OCI-LY3 (cell line): ENCODE measurements at regions not wholly inside any gene's neighbourhood (a gene's known extent, or its start where the extent isn't known, plus 50 kb on each side); places are given as distances from the start of the nearest gene placed in this dataset.

Source experiments
- H2AFZ ChIP-seq: fragments of 200-600, 300-600 bp; shearing (Covaris generic); 2 replicates; pipeline ENCODE4 v1.6.0; 2014; ENCODE audit warnings: antibody characterized with exemption, low read depth, low read length
- H3K27ac ChIP-seq: fragments of 200-600, 300-600 bp; sonication (generic); 2 replicates; pipeline ENCODE4 v1.5.1; 2014; ENCODE audit warnings: mild to moderate bottlenecking, low read length, moderate library complexity, mixed read lengths
- H3K27me3 ChIP-seq: fragments of 200-600, 300-600 bp; sonication (generic); 2 replicates; pipeline ENCODE4 v1.6.1; 2014; ENCODE audit warnings: low read depth, low read length, mixed read lengths
- H3K36me3 ChIP-seq: fragments of 200-600, 300-600 bp; sonication (generic); replicated peaks from 2 replicates; pipeline ENCODE3; 2014; ENCODE audit warnings: low read depth, low read length, mixed read lengths
- H3K4me1 ChIP-seq: fragments of 300-600, 200-600 bp; sonication (generic); 2 replicates; pipeline ENCODE4 v1.6.1; 2014; ENCODE audit warnings: low read length, mixed read lengths
- H3K4me2 ChIP-seq: fragments of 200-600, 300-600 bp; sonication (generic); 2 replicates; pipeline ENCODE4 v1.6.1; 2014; ENCODE audit warnings: low read length, mixed read lengths
- H3K4me3 ChIP-seq: fragments of 300-600, 200-600 bp; sonication (generic); 2 replicates; pipeline ENCODE4 v1.5.1; 2014; ENCODE audit warnings: antibody characterized with exemption, mild to moderate bottlenecking, low read length, moderate library complexity
- H3K79me2 ChIP-seq: fragments of 300-600, 200-600 bp; shearing (Covaris generic); 2 replicates; pipeline ENCODE4 v1.6.1; 2014; ENCODE audit warnings: mild to moderate bottlenecking, low read length, mixed read lengths
- H3K9ac ChIP-seq: fragments of 300-600, 200-600 bp; shearing (Covaris generic); 2 replicates; pipeline ENCODE4 v1.6.0; 2014; ENCODE audit warnings: mild to moderate bottlenecking, low read length, moderate library complexity
- H3K9me3 ChIP-seq: fragments of 200-600, 300-600 bp; shearing (Covaris generic); 2 replicates; pipeline ENCODE4 v1.6.1; 2014; ENCODE audit warnings: low read length, mixed read lengths; ENCODE audit not compliant: insufficient read depth
- H4K20me1 ChIP-seq: fragments of 200-600, 300-600 bp; sonication (generic); 2 replicates; pipeline ENCODE4 v1.6.1; 2016; ENCODE audit warnings: low read length, mixed read lengths; ENCODE audit not compliant: insufficient read depth
- EZH2phosphoT487 ChIP-seq: fragments of 200-600 bp; shearing (Covaris generic); IDR thresholded peaks from 2 replicates; pipeline ENCODE4 v1.6.1; 2018; ENCODE audit warnings: antibody characterized with exemption, mixed run types, low read depth
- TF ChIP-seq, protein P1 (sequence below): fragments of 200-600, 300-600 bp; sonication (generic); IDR thresholded peaks from 2 replicates; pipeline ENCODE4 v1.5.1; 2014; ENCODE audit warnings: antibody characterized with exemption, low read length, low read depth

DNA sequence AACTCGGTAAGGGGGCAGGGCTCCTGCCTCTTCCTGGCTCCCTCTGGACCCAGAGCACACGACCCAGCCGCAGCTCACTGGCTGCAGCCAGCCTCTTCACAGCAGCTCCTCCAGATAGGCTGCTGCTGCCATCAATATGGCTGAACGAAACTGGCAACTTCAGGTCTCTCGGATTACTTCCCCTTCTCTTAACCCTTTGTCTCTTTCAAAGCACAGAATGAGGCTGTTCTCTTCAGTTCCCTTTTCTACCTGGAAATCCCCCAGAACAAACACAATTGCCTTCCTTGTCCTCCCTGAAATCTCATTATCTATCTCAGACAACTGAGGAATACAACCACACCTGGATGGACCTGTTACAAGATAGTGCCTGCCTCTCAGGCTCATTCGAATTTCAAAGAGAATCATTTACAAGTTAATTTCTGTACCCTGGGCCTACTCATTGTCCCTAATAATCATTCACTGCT lies 193.4 kb upstream of the MBL2 start:
- H3K4me2 ChIP-seq, result peak overlapping the region; percentile 73
- H3K4me1 ChIP-seq, result peaks cover 29% of the 10 kb centered on the region
- no peaks in the 10 kb centered on the region for H3K27me3 ChIP-seq
- H3K79me2 ChIP-seq, result no peaks in the 10 kb centered on the region
- H2AFZ ChIP-seq, result no peak overlapping the region; the same call in 1 of the 2 replicates
- peaks cover 8% of the 10 kb centered on the region for H3K36me3 ChIP-seq
- peak overlapping the region; percentile 73 for H3K27ac ChIP-seq
- no peak for TF ChIP-seq EZH2phosphoT487
- TF ChIP-seq, protein P1, sequence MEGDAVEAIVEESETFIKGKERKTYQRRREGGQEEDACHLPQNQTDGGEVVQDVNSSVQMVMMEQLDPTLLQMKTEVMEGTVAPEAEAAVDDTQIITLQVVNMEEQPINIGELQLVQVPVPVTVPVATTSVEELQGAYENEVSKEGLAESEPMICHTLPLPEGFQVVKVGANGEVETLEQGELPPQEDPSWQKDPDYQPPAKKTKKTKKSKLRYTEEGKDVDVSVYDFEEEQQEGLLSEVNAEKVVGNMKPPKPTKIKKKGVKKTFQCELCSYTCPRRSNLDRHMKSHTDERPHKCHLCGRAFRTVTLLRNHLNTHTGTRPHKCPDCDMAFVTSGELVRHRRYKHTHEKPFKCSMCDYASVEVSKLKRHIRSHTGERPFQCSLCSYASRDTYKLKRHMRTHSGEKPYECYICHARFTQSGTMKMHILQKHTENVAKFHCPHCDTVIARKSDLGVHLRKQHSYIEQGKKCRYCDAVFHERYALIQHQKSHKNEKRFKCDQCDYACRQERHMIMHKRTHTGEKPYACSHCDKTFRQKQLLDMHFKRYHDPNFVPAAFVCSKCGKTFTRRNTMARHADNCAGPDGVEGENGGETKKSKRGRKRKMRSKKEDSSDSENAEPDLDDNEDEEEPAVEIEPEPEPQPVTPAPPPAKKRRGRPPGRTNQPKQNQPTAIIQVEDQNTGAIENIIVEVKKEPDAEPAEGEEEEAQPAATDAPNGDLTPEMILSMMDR, result no peak
- H3K9ac ChIP-seq, result peak overlapping the region; percentile 53; the same call in 1 of the 2 replicates
- H4K20me1 ChIP-seq, result no peaks in the 10 kb centered on the region
- H3K4me3 ChIP-seq, result peak overlapping the region; percentile 56
- H3K9me3 ChIP-seq, result no peaks in the 10 kb centered on the region

DNA sequence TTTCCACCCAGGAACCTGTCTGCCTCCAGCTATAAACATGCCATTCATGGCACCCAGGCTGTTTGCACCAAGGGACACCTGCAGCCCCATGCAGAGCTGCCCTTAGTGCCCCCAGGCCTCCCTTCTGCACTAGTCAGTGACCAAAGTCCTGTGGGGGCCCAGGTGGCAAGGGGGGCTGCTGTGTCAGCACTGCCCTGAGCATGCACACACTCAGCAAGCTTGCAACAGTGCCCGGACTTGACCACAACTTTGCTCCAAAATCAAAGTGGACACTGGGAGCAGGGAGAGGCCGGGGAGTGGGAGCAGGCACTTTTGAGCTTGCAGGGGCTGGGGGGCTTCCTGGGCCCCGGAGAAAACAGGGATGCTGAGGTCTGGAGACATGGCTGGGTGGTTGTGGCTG lies 192.9 kb upstream of the MBL2 start:
- H3K4me2 ChIP-seq, result peak overlapping the region; percentile 73
- peak overlapping the region; percentile 40; the same call in 1 of the 2 replicates for H3K9ac ChIP-seq
- no peaks in the 10 kb centered on the region for H4K20me1 ChIP-seq
- peaks cover 29% of the 10 kb centered on the region for H3K4me1 ChIP-seq
- H3K4me3 ChIP-seq, result peak overlapping the region; percentile 41; the same call in 1 of the 2 replicates
- peak overlapping the region; percentile 73 for H3K27ac ChIP-seq
- H3K79me2 ChIP-seq, result no peaks in the 10 kb centered on the region
- H3K27me3 ChIP-seq, result no peaks in the 10 kb centered on the region
- no peak for TF ChIP-seq EZH2phosphoT487
- TF ChIP-seq, protein P1, result no peak
- no peak overlapping the region; the same call in 1 of the 2 replicates for H2AFZ ChIP-seq
- no peaks in the 10 kb centered on the region for H3K9me3 ChIP-seq
- H3K36me3 ChIP-seq, result peaks cover 8% of the 10 kb centered on the region

GRCh38 chr10:52961323-52961722 lies 188.7 kb upstream of the MBL2 start:
- no peaks in the 10 kb centered on the region for H3K27me3 ChIP-seq
- no peak overlapping the region for H3K4me2 ChIP-seq
- H3K9me3 ChIP-seq, result no peaks in the 10 kb centered on the region
- H3K79me2 ChIP-seq, result no peaks in the 10 kb centered on the region
- H3K27ac ChIP-seq, result no peak overlapping the region
- H3K4me3 ChIP-seq, result no peak overlapping the region
- peak overlapping the region; percentile 34; the same call in 1 of the 2 replicates for H2AFZ ChIP-seq
- H3K4me1 ChIP-seq, result peaks cover 13% of the 10 kb centered on the region
- no peaks in the 10 kb centered on the region for H4K20me1 ChIP-seq
- no peaks in the 10 kb centered on the region for H3K36me3 ChIP-seq
- no peak overlapping the region for H3K9ac ChIP-seq
- no peak for TF ChIP-seq EZH2phosphoT487
- TF ChIP-seq, protein P1, result no peak

- H3K79me2 ChIP-seq, result no peaks in the 10 kb centered on the region
- no peak overlapping the region for H3K27ac ChIP-seq
- no peaks in the 10 kb centered on the region for H3K4me1 ChIP-seq
- no peaks in the 10 kb centered on the region for H3K36me3 ChIP-seq
- H3K4me2 ChIP-seq, result no peak overlapping the region
- TF ChIP-seq, protein P1, result no peak
- TF ChIP-seq EZH2phosphoT487, result no peak
- H3K4me3 ChIP-seq, result no peak overlapping the region
- H2AFZ ChIP-seq, result no peak overlapping the region
- no peaks in the 10 kb centered on the region for H4K20me1 ChIP-seq
- no peak overlapping the region for H3K9ac ChIP-seq
- no peaks in the 10 kb centered on the region for H3K9me3 ChIP-seq
- no peaks in the 10 kb centered on the region for H3K27me3 ChIP-seq
Observed at GRCh38 chr10:52959810-52960209, 187.2 kb upstream of the MBL2 start.
